Erythroblast (primary cell): ENCODE measurements at regions not wholly inside any gene's neighbourhood (a gene's known extent, or its start where the extent isn't known, plus 50 kb on each side); places are given as distances from the start of the nearest gene placed in this dataset.

Experiments used
- DNase-seq, 2 experiments: peaks; one replicate each; lab custom pipeline; 2025; lab: John Stamatoyannopoulos, UW
- GATA1 ChIP-seq: IDR thresholded peaks from 2 replicates; pipeline ENCODE4 v1.6.1; 2011; ENCODE audit warnings: low read depth, mild to moderate bottlenecking, control low read depth, low read length, moderate library complexity
- POLR2A ChIP-seq: IDR thresholded peaks from 2 replicates; pipeline ENCODE4 v1.6.1; 2011; ENCODE audit warnings: mild to moderate bottlenecking, low read length

DNA sequence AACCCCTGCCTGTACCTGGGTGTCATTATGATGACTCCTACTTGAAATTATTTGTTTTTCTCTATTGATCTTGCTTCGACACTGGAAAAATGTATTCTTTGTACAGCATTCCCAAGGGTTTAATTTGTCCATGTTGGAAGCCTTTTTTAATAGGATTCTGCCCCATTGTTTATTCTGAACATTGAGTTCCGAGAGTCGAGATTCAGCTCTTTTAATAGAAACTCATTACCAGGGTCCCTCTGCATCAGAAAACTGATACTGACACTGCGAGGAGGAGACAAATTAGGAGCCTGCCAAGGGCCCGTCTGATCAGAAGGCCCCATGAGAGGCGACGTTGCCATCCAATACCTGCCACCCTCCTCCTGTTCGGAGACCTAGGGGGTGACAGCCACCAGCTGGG, 260.5 kb upstream of the ZMIZ1 start:
- TF ChIP-seq POLR2A (no peak), GATA1 (no peak)
- DNase-seq, result no peak

DNA sequence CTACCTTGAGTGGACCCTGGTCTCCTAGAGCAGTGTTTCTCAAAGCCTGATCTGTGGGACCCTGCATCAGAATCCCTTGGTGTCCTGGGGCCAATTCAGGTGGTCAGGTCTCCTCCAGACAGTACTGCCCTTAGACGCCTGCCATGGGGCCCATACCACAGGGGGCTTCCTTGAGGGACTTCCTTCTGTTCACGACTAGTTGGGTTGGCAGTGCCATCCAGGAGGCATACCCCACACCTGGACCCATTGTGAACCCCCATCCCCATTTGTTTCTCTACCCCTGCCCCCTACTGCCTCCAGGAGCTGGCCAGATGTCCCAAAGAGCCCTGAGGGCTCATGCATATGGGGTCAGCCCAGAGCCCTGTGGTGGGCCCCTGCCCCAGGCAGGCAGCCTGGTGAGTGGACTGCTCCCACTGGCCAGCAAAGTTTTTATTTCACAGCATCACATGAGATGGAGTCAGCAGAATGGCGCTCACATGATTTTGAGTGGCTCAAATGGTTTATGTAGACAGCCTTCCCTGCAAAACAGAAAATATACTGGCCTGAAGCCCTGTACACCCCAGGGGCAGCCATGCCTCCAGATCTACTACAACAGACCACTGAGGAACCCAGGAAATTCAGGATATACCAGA, 259.9 kb upstream of the ZMIZ1 start:
- DNase-seq, result no peak
- TF ChIP-seq GATA1, result no peak
- no peak for TF ChIP-seq POLR2A

DNA sequence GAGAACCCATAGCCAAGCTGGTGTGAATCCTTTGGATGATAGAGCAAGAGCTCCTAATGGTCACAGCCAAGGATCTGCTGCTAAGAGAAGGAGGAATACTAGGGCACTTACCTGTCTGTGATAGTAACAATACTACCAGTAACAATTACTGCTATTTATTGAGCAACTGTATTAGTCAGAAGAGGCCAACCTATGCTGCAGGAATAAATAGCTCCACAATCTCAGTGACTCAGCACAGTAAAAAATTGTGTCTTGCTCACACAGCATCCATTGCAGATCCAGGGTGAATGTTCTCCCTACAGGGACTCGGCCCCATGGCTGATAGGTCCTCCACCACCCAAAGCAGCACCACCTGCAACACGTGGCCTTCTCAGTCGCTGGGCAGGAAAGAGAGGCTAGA, 257.6 kb upstream of the ZMIZ1 start:
- no peak for DNase-seq
- TF ChIP-seq POLR2A (no peak), GATA1 (no peak)

- TF ChIP-seq POLR2A (no peak), GATA1 (no peak)
- no peak for DNase-seq
Observed at GRCh38 chr10:78812571-78813318, 256.0 kb upstream of the ZMIZ1 start.

GRCh38 chr10:78813526-78813925, 255.2 kb upstream of the ZMIZ1 start:
- no peak for DNase-seq
- TF ChIP-seq GATA1 (no peak), POLR2A (no peak)

DNA sequence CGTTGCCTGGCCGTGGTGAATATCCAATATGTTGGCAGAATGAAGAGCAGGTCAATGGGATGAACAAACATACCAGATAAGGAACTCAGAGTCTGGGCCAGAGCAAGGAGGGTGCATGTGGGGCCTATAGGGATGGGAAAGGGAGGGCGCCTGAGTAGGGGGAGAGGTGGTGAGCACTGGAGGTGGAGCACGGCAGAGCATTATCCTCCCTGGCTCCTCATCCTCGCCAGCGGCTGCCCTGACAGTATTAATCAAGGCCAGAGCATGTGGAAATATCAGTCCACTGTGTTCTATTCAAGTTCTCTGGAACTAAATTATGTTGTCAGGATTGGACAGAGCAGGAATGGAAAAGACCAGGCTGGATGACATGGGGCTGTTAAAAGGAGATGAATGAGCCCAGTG, 254.8 kb upstream of the ZMIZ1 start:
- DNase-seq, result no peak
- TF ChIP-seq POLR2A (no peak), GATA1 (no peak)

DNA sequence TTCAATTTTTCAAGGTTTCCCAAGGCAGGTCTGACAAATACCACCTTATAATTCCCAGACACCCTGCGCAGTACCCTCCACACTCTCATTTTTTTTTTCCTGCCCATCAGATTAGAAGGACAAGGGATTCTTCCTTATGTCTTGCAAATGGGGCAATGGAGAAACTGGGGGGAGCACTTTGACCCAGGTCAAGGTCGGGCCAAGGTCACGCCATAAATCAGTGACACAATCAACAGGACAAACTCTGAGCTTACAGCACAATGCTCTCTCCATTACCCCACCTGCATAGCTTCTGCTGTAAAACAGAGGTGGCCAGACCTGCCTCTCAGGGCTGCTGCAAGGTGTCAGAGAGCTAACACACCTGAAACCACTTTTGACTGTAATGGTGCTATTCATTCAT, 254.4 kb upstream of the ZMIZ1 start:
- DNase-seq, result no peak
- TF ChIP-seq GATA1 (no peak), POLR2A (no peak)

- TF ChIP-seq GATA1, result no peak
- TF ChIP-seq POLR2A, result no peak
- no peak for DNase-seq
Observed at GRCh38 chr10:78815702-78816334, 252.9 kb upstream of the ZMIZ1 start.

GRCh38 chr10:78817361-78817760, 251.4 kb upstream of the ZMIZ1 start:
- no peak for TF ChIP-seq POLR2A
- TF ChIP-seq GATA1, result no peak
- no peak for DNase-seq

DNA sequence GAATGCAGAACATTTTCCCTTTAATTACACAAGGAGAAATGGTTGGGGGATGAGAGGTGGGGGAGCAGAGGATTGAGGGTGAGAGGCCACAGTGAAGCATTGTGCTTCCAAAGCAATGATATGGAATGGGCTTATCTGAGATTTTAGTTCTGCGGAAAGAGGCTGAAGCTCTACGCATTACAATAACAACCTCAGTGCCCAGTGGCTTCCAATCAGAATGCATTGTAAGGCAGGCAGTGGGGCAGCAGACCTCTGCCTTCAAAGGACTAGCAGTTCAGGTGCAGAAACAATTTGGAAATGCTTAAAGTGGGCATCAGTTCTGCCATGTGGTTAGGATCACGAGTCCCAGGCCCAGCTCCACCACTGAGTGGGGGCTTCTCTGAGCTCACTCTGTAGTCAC, 251.0 kb upstream of the ZMIZ1 start:
- DNase-seq, result no peak
- TF ChIP-seq POLR2A (no peak), GATA1 (no peak)

GRCh38 chr10:78819361-78820006, 249.3 kb upstream of the ZMIZ1 start:
- TF ChIP-seq GATA1 (no peak), POLR2A (no peak)
- no peak for DNase-seq

DNA sequence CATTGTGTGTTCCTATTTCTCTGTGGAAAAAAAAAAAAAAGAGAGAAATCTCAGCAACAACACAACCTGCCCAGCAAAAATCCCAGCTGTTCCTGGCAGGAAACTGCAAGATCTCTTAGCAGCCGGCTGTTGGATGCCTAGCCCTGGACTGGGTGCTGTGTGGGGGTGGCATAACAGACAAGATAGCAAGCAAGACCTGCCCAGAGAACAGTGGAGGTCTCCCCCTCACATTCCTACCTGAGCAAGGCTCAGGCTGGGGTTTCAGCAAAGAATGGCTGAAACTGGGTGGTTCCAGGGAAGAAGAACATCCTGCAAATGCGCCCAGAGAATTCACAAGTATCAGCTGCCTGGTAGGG, 248.8 kb upstream of the ZMIZ1 start:
- DNase-seq, result no peak
- TF ChIP-seq GATA1, result no peak
- no peak for TF ChIP-seq POLR2A

- DNase-seq, result no peak
- TF ChIP-seq POLR2A (no peak), GATA1 (no peak)
Observed at GRCh38 chr10:78821052-78821451, 247.7 kb upstream of the ZMIZ1 start.

- TF ChIP-seq POLR2A, result no peak
- no peak for TF ChIP-seq GATA1
- no peak for DNase-seq
Observed at GRCh38 chr10:78828647-78829539, 239.9 kb upstream of the ZMIZ1 start.
